Right lobe of liver (tissue), 4 donors: ENCODE measurements at regions not wholly inside any gene's neighbourhood (a gene's known extent, or its start where the extent isn't known, plus 50 kb on each side); places are given as distances from the start of the nearest gene placed in this dataset.
"Not testable (repeated sequence)": the region's sequence is repeated elsewhere in the genome, so short reads cannot be mapped to it uniquely, and the experiment has no call there.

ENCODE experiments used
- POLR2A ChIP-seq: fragments of 450-650 bp; IDR thresholded peaks from one replicate; pipeline ENCODE4 v1.6.1; 2017; ENCODE audit warnings: antibody characterized with exemption, mild to moderate bottlenecking
- TF ChIP-seq, protein P1 (sequence below), 4 donors: fragments of 200-600 bp in 3 of 4; fragments of 450-650 bp in 1 of 4; IDR thresholded peaks; one replicate each; pipeline versions ENCODE4 v1.5.1 to v1.8.0; 2016 to 2022; ENCODE audit warnings: antibody characterized with exemption in 4 of 4, mild to moderate bottlenecking in 2 of 4
- donor health status: DM: no; HTN: no; CAD: no.
- donor health status: DM: no; HTN: no; CAD: no.
- donor health status: DM: no; HTN: yes; CAD: no.

- TF ChIP-seq, protein P1, sequence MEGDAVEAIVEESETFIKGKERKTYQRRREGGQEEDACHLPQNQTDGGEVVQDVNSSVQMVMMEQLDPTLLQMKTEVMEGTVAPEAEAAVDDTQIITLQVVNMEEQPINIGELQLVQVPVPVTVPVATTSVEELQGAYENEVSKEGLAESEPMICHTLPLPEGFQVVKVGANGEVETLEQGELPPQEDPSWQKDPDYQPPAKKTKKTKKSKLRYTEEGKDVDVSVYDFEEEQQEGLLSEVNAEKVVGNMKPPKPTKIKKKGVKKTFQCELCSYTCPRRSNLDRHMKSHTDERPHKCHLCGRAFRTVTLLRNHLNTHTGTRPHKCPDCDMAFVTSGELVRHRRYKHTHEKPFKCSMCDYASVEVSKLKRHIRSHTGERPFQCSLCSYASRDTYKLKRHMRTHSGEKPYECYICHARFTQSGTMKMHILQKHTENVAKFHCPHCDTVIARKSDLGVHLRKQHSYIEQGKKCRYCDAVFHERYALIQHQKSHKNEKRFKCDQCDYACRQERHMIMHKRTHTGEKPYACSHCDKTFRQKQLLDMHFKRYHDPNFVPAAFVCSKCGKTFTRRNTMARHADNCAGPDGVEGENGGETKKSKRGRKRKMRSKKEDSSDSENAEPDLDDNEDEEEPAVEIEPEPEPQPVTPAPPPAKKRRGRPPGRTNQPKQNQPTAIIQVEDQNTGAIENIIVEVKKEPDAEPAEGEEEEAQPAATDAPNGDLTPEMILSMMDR (IDR thresholded peaks at IDR 0.05) = not testable (repeated sequence)
- not testable (repeated sequence) for TF ChIP-seq POLR2A
These were observed 959.8 kb upstream of the ROBO1 start for GRCh38 chr3:80727561-80727960.
